Left hindlimb (tissue), 1 donor: ENCODE measurements at regions not wholly inside any gene's neighbourhood (a gene's known extent, or its start where the extent isn't known, plus 50 kb on each side); places are given as distances from the start of the nearest gene placed in this dataset.
"Not testable (repeated sequence)": the region's sequence is repeated elsewhere in the genome, so short reads cannot be mapped to it uniquely, and the experiment has no call there.

Source experiments
- DNase-seq: peaks from one replicate; pipeline ENCODE4 v3.0.0-alpha.2; 2018

DNA sequence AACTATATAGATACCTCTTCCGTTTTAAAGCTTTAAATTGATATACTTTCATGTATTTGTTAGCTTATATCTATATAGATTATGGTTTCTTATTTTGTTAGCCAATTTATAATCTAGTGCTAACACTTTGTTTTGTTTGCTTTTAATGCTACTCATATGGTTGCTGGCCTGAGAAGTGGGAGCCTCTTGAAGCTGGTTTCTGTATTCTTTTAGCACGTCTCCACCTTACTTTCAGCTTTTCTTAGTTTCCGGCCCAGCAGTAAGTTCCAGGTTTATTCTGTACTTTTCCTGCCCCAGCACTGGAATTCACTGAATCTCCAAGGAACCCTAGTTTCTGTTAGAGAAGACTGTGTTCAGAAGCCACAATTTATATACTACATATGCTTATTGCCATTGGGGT is 458.9 kb downstream of the PRR16 start:
- DNase-seq, result no peak

GRCh38 chr5:120926471-120926870 is 462.4 kb downstream of the PRR16 start:
- DNase-seq, result no peak

DNA sequence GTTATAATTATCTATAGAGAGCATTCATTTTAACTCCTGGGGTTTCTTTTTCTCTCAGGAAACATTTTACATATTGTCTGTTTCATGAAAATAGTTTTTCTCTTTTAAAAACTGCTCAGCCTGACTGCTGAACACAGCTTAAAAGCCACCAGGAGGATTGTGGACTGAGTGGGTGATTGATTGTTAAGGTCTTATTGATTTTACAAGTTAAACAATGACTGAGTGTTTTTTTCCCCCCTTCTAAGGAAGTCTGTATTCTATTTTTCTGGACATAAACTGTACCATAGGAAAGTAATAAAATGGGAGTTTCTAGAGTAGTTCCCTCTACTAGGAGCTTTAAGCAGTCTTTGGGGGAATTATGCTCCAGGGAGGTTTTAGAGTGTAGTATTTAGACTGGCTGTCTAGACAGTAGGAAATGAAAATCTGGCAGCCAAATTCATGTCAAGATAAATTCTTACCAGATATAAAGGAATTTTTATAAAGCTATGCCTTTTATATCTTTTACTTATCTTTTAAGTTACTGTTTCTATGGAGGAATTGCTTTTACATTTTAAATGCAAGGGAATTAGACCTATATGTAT is 463.9 kb downstream of the PRR16 start:
- no peak for DNase-seq

GRCh38 chr5:120932480-120932879 is 468.4 kb downstream of the PRR16 start:
- no peak for DNase-seq

DNA sequence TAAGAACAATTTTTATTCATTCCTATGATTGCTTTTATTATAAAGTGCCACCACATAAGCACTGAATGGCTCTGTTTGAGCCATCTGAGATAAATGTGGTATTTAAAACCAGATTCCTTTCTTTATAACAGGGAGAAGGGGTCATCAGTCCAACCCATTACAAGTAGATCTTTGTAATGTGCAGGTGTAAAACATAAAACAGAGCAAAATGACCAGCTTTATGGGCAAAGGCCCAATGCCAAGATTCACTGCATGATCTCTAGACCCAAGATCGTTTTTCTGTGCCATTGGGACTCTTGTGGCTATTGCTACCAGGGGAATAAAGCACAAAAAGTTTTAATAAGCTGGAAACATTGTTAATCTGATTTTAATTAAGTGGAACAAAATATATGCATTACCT is 469.9 kb downstream of the PRR16 start:
- no peak for DNase-seq

GRCh38 chr5:120936652-120937051 is 472.6 kb downstream of the PRR16 start:
- no peak for DNase-seq

DNA sequence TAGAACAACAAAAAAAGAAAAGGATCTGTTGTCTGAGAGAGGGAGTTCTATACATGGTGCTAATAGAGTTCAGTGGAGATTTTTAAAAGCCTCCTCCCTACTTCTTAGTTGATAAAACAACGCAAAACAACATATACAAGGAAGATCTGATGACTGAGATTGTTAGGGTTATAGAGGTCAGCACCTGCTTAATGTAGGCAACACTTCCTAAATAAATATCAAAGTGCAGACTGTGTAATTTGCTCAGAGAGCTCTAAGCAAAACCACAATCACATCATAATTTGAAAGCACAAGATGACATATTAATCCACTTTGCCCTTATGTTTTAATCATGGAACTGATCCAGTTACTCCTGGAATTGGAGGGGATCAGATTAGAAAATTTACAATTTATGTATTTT is 474.5 kb downstream of the PRR16 start:
- DNase-seq, result no peak

DNA sequence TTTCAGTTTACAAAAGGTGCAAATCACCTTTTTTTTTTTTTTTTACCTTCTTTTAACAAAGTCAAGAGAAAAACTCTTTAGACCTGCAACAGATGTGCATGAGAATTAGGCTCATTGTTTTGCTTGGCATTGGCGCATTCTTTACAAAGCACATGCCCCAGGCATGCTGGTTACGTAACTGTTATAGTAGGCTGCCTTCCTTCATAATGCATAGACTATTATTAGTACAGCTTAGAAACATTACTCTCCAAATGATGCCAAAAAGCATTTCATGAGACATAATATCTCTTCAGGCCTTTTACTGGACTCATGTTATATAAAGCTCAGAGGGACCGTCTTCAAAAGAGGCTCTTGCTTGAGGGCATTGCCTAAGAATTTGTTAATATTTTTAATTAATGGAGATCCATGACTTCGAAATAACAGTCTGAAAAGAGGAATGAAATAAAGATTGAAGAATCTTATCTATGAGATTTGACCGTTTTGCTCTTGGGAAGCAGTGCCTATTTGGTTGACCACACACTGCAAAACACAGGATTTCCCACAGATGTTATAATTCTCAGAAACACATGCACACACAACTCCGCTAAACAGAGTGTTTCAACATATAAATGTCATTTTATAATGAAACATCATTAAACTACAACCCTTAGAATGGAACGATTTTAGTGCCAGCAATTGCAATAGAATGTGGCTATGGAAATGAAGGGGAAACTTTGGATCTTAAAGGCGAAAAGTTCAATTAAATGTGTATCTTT is 478.7 kb downstream of the PRR16 start:
- DNase-seq, result no peak

DNA sequence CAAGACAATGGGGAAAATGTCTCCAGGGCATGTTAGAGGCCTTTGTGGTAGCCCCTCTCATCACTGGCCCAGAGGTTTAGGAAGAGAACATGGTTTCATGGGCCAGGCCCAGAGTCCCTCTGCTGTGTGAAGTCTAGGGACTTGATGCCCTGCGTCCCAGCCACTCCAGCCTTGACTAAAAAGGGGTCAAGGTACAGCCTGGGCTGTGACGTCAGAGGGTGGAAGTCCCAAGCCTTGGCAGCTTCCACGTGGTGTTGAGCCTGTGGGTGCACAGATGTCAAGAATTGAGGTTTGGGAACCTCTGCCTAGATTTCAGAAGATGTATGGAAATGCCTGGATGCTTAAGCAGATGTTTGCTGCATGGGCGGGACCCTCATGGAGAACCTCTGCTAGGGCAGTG is 485.5 kb downstream of the PRR16 start:
- not testable (repeated sequence) for DNase-seq

DNA sequence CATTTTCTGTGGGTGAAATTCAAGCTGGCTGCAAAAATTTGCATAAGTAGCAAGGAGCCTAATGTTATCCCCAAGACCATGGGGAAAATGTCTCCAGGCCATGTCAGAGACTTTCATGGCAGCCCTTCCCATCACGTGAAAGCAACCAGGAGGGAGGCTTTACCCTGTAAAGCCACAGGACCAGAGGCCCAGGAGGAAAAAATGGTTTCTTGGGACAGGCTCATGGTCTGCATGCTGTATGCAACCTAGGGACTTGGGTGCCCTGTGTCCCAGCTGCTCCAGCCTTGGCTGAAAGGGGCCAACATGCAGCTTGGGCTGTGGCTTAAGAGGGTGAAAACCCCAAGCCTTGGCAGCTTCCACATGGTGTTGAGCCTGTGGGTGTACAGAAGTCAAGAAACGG is 489.3 kb downstream of the PRR16 start:
- DNase-seq, result not testable (repeated sequence)

GRCh38 chr5:120954255-120954654 is 490.2 kb downstream of the PRR16 start:
- no peak for DNase-seq

DNA sequence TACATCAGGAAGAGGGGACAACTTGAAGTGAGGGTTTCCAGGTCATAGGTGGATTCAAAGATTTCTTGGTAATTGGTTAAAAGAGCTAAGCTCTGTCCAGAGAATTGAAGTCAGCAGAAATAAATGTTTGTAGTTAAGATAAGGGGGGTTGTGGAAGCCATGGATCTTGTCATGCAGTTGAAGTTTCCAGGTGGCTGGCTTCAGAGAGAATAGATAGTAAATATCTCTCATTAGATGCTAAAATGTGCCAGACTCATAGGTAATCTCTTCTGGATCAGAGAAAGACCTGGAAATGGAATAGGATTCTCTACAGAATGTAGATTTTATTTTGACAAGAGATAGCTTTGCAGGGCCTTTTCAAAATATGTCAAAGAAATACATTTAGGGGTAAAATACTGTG is 491.7 kb downstream of the PRR16 start:
- DNase-seq, result no peak

- DNase-seq, result no peak
These were observed 494.9 kb downstream of the PRR16 start for GRCh38 chr5:120958877-120959485.

DNA sequence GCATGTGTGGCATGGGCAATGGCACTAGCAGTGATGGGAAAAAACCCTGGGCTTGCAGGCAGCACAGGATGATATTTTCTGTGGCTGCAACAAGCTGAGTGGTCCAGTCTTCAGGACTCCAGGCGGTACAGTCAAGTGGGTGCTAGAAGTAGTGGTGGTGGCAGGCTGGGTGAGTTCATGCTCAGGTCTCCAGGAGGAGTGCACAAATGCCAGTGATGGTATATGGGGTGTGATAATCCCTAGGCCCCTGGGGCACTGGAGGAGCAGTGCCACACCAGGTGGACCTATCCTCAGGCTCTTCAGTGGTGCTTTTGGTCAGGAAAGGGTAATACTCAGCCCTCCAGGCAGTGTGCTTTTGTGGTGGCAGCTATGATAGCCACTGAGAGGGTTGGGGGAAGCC is 496.4 kb downstream of the PRR16 start:
- DNase-seq, result no peak

DNA sequence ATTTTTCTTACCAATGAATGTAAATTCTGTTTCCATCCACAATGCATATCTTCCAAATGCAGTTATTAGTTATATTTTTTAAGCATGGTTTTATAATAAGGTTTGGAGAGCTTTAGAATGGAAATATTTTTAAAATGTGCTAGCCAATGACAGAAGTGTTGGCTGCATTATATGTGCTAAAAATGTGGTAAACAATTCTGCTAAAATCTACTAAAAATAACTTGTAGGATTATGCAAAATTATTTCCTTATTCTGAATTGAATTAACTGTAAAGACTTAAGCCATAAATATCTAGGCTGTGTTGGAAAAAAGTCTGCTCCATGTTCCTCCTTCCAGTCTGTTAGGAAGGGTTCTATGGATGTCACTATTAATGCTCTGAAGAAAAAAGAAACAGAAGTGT is 503.3 kb downstream of the PRR16 start:
- no peak for DNase-seq

DNA sequence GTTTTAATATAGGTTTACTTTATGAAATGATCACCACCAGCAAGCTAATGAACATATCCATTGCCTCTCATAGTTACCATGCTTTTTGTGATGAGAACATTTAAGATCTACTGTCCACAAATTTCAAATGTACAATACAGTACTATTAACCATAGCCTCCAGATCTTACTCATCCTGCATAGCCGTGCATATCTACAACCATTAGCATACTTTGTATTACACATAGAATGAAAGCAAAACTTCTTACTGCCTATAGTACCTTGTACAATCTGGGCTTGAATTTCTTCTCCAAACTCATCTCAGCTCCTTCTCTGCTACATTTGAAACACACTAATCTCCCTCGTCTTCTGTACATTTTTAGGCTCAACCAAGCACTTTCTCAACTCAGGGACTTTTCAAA is 510.6 kb downstream of the PRR16 start:
- no peak for DNase-seq

- DNase-seq, result no peak
These were observed 518.3 kb downstream of the PRR16 start for GRCh38 chr5:120982351-120982750.

DNA sequence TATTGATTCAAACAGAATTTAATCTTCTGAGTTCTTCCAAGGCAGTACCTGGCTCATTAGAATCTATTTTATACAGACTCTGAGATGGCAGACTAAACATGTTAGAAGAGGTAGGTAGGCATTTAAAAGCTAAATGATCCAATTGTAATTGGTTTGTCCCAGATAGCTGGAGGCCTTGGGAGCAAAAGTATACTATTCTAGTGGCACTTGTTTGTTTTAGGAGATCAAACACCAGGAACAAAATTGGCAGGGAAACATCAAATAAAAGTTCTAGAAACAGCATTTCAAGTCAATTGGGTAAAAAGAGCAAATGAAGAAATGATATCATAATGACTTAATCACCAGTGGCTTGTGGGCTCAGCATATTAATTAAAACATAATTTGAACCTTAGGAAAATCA is 521.4 kb downstream of the PRR16 start:
- no peak for DNase-seq

GRCh38 chr5:120988491-120988890 is 524.4 kb downstream of the PRR16 start:
- no peak for DNase-seq

DNA sequence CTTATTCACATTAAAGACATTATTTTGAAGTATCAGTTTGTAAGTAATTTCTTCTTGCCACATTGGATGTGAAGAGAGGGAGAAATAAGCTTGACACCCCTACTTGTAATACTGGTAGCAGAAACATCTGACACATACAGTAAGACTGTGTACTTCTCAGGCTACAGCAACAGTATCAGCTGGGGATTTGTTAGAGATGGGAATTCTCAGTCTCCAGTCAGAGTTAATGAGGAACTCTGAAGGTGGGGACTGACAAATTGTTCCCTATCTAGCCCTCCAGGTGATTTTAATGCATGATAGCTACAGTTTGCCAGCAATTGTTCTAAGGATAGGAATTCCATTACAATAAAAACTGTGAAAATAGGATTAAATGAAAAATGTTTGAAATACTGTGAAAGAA is 524.8 kb downstream of the PRR16 start:
- no peak for DNase-seq

DNA sequence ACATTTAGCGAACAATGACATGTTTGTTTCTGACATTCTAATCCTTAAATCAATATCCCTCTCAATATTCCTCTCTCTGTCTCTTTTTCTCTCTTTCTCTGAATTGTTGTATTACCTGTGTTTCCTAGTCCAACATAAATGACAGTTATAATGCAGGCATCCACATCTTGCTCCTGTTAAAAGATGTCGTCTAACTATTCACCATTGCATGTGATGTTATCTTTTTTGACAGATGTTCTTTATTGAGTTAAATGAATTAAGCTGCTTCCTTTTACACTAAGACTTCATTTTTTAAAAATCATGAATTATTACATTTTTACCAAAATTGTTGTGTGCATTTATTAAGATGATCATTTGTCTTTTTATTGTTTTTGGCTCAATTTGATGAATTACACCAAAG is 527.5 kb downstream of the PRR16 start:
- no peak for DNase-seq

DNA sequence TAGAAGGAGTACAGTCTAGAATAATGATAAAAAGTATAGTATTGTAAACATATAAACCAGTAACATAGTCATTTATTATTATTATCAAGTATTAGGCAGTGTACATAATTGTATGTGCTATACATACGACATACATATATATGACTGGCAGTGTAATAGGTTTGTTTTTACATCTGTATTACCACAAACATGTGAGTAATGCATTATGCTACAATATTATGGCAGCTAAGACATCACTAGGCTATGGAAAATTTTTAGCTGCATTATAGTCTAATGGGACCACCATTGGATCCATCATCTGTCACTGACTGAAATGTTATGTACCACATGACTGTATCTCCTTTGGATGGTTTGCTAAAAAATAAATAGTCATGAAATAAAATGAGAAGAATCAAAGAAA is 530.0 kb downstream of the PRR16 start:
- no peak for DNase-seq

- DNase-seq, result no peak
These were observed 535.5 kb downstream of the PRR16 start for GRCh38 chr5:120999550-120999949.

DNA sequence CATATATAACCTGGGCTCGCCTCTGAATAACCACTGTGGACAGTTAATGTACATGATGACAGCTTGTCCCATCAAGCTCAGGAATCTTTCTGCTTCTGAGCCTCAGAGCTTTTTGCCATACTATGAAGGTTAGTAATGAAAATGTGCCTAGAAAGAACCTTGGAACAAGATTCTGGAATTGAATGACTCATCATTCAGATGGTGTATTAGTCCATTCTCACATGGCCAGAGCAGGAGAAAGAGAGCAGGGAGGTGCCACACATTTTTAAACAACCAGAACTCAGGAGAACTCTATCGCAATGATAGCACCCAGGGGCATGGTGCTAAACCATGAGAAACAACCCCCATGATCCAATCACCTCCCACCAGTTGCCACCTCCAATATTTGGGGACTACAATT is 542.1 kb downstream of the PRR16 start:
- no peak for DNase-seq

DNA sequence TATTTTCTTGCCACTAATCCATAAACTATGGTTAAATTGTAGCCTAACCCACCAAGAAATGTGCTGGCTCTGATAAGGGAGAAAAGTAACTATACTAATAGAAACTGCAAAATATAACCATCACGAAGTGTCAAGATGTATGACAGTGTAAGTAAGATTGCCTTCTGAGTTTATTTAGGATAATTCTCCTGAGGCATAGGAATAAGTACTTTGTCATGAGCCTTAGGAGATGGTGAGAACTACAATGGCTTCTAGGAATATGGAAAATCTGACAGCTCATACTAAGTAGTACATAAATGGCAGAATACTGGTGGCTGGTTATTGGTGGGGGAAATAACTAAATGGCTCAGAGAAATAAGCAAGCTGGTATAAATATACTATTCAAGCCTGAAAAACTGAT is 543.9 kb downstream of the PRR16 start:
- no peak for DNase-seq
